HepG2 (cell line): ENCODE measurements at regions not wholly inside any gene's neighbourhood (a gene's known extent, or its start where the extent isn't known, plus 50 kb on each side); places are given as distances from the start of the nearest gene placed in this dataset.

Experiments used
- GFI1 ChIP-seq: sonication (generic); formaldehyde crosslinking; IDR thresholded peaks from 2 replicates; pipeline ENCODE4 v1.5.0; 2020; ENCODE audit warnings: missing genetic modification reagents, mild to moderate bottlenecking, borderline replicate concordance
- HNRNPL ChIP-seq: fragments of 200-400 bp; formaldehyde crosslinking; IDR thresholded peaks from 2 replicates; pipeline ENCODE4 v1.6.1; 2017; ENCODE audit warnings: mild to moderate bottlenecking, low read depth, low read length
- HNRNPLL ChIP-seq: fragments of 200-400 bp; formaldehyde crosslinking; IDR thresholded peaks from 2 replicates; pipeline ENCODE4 v1.6.1; 2017; ENCODE audit warnings: mild to moderate bottlenecking, low read depth, low read length; ENCODE audit not compliant: poor library complexity, severe bottlenecking
- KDM4B ChIP-seq: sonication (generic); formaldehyde crosslinking; IDR thresholded peaks from 2 replicates; pipeline ENCODE4 v1.4.0; 2020; ENCODE audit warnings: missing genetic modification reagents
- KLF16 ChIP-seq, 2 experiments: sonication (generic) in 1 of 2; formaldehyde crosslinking in 1 of 2; IDR thresholded peaks; 2 replicates each; pipeline versions ENCODE4 v1.6.1 to v1.8.0; 2016 to 2023; ENCODE audit warnings: missing genetic modification reagents in 2 of 2, missing compliant biosample characterization in 1 of 2
- RARA ChIP-seq: IDR thresholded peaks from 2 replicates; pipeline ENCODE4 v1.6.1; 2016; ENCODE audit warnings: missing genetic modification reagents, missing compliant biosample characterization
- SATB2 ChIP-seq: sonication (generic); formaldehyde crosslinking; IDR thresholded peaks from 2 replicates; pipeline ENCODE4 v1.5.0; 2020; ENCODE audit warnings: missing genetic modification reagents
- ZFX ChIP-seq: sonication (generic); formaldehyde crosslinking; IDR thresholded peaks from 2 replicates; pipeline ENCODE4 v1.4.0; 2020; ENCODE audit warnings: mild to moderate bottlenecking, low read depth, missing genetic modification reagents, moderate library complexity
- ZNF546 ChIP-seq: sonication (generic); formaldehyde crosslinking; conservative IDR thresholded peaks from 2 replicates; pipeline ENCODE4 v1.8.1; 2023; ENCODE audit warnings: mild to moderate bottlenecking, missing genetic modification reagents
- ZNF563 ChIP-seq: sonication (generic); formaldehyde crosslinking; IDR thresholded peaks from 2 replicates; pipeline ENCODE4 v1.8.0; 2022; ENCODE audit warnings: mild to moderate bottlenecking, moderate library complexity, missing genetic modification reagents
- ZNF614 ChIP-seq: IDR thresholded peaks from 2 replicates; pipeline ENCODE4 v1.6.1; 2018; ENCODE audit warnings: missing biosample characterization, missing genetic modification reagents, inconsistent platforms, borderline replicate concordance
- ZXDC ChIP-seq: sonication (generic); formaldehyde crosslinking; IDR thresholded peaks from 2 replicates; pipeline ENCODE4 v1.5.0; 2020; ENCODE audit warnings: mild to moderate bottlenecking, missing genetic modification reagents
- TF ChIP-seq, protein P1 (sequence below): IDR thresholded peaks from 2 replicates; pipeline ENCODE4 v1.6.1; 2016; ENCODE audit warnings: missing genetic modification reagents, missing compliant biosample characterization
- TF ChIP-seq, protein P2 (sequence below): sonication (generic); formaldehyde crosslinking; IDR thresholded peaks from 2 replicates; pipeline ENCODE4 v1.9.0; 2022; ENCODE audit warnings: missing genetic modification reagents, mild to moderate bottlenecking, borderline replicate concordance
- TF ChIP-seq, protein P3 (sequence below): sonication (generic); formaldehyde crosslinking; IDR thresholded peaks from 2 replicates; pipeline ENCODE4 v1.5.0; 2020; ENCODE audit warnings: mild to moderate bottlenecking, missing genetic modification reagents
- TF ChIP-seq, protein P4 (sequence below): sonication (generic); formaldehyde crosslinking; IDR thresholded peaks from 2 replicates; pipeline ENCODE4 v1.4.0; 2020; ENCODE audit warnings: low read depth, mild to moderate bottlenecking, missing genetic modification reagents
- TF ChIP-seq, protein P5 (sequence below): sonication (generic); formaldehyde crosslinking; IDR thresholded peaks from 2 replicates; pipeline ENCODE4 v1.8.0; 2022; ENCODE audit warnings: mild to moderate bottlenecking, missing genetic modification reagents; ENCODE audit not compliant: insufficient replicate concordance

- TF ChIP-seq ZNF546 (0 out of 2 replicates have a peak, but pooled peaks have one; percentile 4), KLF16 (CRISPR knock-in tag; IDR thresholded peaks at IDR 0.05) (0 out of 4 replicates have a peak, but pooled peaks of 1 of the 2 experiments have one; percentile 18), KDM4B (CRISPR knock-in tag) (peak; percentile 46; the same call in 1 of the 2 replicates), ZXDC (CRISPR knock-in tag) (0 out of 2 replicates have a peak, but pooled peaks have one; percentile 70), SATB2 (CRISPR knock-in tag) (0 out of 2 replicates have a peak, but pooled peaks have one; percentile 6), ZFX (CRISPR knock-in tag) (peak; percentile 76), HNRNPL (peak; percentile 96), ZNF614 (peak; percentile 55; the same call in 1 of the 2 replicates), ZNF563 (CRISPR knock-in tag) (peak; percentile 31; the same call in 1 of the 2 replicates), RARA (CRISPR knock-in tag) (no peak; the same call in 1 of the 2 replicates), HNRNPLL (no peak), GFI1 (CRISPR knock-in tag) (0 out of 2 replicates have a peak, but pooled peaks have one; percentile 7)
- TF ChIP-seq, protein P1, sequence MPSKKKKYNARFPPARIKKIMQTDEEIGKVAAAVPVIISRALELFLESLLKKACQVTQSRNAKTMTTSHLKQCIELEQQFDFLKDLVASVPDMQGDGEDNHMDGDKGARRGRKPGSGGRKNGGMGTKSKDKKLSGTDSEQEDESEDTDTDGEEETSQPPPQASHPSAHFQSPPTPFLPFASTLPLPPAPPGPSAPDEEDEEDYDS = peak; percentile 15; the same call in 1 of the 2 replicates
- TF ChIP-seq, protein P2, sequence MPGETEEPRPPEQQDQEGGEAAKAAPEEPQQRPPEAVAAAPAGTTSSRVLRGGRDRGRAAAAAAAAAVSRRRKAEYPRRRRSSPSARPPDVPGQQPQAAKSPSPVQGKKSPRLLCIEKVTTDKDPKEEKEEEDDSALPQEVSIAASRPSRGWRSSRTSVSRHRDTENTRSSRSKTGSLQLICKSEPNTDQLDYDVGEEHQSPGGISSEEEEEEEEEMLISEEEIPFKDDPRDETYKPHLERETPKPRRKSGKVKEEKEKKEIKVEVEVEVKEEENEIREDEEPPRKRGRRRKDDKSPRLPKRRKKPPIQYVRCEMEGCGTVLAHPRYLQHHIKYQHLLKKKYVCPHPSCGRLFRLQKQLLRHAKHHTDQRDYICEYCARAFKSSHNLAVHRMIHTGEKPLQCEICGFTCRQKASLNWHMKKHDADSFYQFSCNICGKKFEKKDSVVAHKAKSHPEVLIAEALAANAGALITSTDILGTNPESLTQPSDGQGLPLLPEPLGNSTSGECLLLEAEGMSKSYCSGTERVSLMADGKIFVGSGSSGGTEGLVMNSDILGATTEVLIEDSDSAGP (CRISPR knock-in tag) = 0 out of 2 replicates have a peak, but pooled peaks have one; percentile 35
- TF ChIP-seq, protein P3, sequence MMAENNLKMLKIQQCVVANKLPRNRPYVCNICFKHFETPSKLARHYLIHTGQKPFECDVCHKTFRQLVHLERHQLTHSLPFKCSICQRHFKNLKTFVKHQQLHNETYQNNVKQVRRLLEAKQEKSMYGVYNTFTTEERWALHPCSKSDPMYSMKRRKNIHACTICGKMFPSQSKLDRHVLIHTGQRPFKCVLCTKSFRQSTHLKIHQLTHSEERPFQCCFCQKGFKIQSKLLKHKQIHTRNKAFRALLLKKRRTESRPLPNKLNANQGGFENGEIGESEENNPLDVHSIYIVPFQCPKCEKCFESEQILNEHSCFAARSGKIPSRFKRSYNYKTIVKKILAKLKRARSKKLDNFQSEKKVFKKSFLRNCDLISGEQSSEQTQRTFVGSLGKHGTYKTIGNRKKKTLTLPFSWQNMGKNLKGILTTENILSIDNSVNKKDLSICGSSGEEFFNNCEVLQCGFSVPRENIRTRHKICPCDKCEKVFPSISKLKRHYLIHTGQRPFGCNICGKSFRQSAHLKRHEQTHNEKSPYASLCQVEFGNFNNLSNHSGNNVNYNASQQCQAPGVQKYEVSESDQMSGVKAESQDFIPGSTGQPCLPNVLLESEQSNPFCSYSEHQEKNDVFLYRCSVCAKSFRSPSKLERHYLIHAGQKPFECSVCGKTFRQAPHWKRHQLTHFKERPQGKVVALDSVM (CRISPR knock-in tag) = peak; percentile 98
- TF ChIP-seq, protein P4, sequence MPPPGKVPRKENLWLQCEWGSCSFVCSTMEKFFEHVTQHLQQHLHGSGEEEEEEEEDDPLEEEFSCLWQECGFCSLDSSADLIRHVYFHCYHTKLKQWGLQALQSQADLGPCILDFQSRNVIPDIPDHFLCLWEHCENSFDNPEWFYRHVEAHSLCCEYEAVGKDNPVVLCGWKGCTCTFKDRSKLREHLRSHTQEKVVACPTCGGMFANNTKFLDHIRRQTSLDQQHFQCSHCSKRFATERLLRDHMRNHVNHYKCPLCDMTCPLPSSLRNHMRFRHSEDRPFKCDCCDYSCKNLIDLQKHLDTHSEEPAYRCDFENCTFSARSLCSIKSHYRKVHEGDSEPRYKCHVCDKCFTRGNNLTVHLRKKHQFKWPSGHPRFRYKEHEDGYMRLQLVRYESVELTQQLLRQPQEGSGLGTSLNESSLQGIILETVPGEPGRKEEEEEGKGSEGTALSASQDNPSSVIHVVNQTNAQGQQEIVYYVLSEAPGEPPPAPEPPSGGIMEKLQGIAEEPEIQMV = peak; percentile 63; the same call in 1 of the 2 replicates
- TF ChIP-seq, protein P5, sequence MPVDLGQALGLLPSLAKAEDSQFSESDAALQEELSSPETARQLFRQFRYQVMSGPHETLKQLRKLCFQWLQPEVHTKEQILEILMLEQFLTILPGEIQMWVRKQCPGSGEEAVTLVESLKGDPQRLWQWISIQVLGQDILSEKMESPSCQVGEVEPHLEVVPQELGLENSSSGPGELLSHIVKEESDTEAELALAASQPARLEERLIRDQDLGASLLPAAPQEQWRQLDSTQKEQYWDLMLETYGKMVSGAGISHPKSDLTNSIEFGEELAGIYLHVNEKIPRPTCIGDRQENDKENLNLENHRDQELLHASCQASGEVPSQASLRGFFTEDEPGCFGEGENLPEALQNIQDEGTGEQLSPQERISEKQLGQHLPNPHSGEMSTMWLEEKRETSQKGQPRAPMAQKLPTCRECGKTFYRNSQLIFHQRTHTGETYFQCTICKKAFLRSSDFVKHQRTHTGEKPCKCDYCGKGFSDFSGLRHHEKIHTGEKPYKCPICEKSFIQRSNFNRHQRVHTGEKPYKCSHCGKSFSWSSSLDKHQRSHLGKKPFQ (CRISPR knock-in tag) = peak; percentile 50
These were observed 135.2 kb upstream of the HAAO start (continued) for GRCh38 chr2:42927334-42928160.
